NK-92 treated with Interleukin-12 subunit alpha and Interleukin-12 subunit beta, amount 100 ng/mL, for 24 hours (cell line): ENCODE measurements at regions not wholly inside any gene's neighbourhood (a gene's known extent, or its start where the extent isn't known, plus 50 kb on each side); places are given as distances from the start of the nearest gene placed in this dataset.

Experiments
- DNase-seq: peaks from one replicate; lab custom pipeline; 2025; lab: John Stamatoyannopoulos, UW

GRCh38 chr11:11076879-11077278, 219.0 kb upstream of the ZBED5 start:
- no peak for DNase-seq

- no peak for DNase-seq
Measured at GRCh38 chr11:11076276-11076675, 218.4 kb upstream of the ZBED5 start.

GRCh38 chr11:11075515-11076171, 217.8 kb upstream of the ZBED5 start:
- DNase-seq = no peak

- DNase-seq = no peak
Measured at GRCh38 chr11:11074686-11075335, 217.0 kb upstream of the ZBED5 start.

- DNase-seq = no peak
Measured at GRCh38 chr11:11073996-11074395, 216.1 kb upstream of the ZBED5 start.

GRCh38 chr11:11072067-11072466, 214.2 kb upstream of the ZBED5 start:
- no peak for DNase-seq

- DNase-seq = no peak
Measured at GRCh38 chr11:11071486-11071885, 213.6 kb upstream of the ZBED5 start.

- DNase-seq = no peak
Measured at GRCh38 chr11:11070976-11071375, 213.1 kb upstream of the ZBED5 start.

- no peak for DNase-seq
Measured at GRCh38 chr11:11069841-11070835, 212.3 kb upstream of the ZBED5 start.

- DNase-seq = no peak
Measured at GRCh38 chr11:11068113-11068512, 210.3 kb upstream of the ZBED5 start.

- DNase-seq = no peak
Measured at GRCh38 chr11:11065396-11065795, 207.5 kb upstream of the ZBED5 start.

GRCh38 chr11:11057472-11057854, 199.6 kb upstream of the ZBED5 start:
- DNase-seq = no peak

- DNase-seq = no peak
Measured at GRCh38 chr11:11056749-11057471, 199.1 kb upstream of the ZBED5 start.

- DNase-seq = no peak
Measured at GRCh38 chr11:11056316-11056715, 198.5 kb upstream of the ZBED5 start.

GRCh38 chr11:11047851-11048610, 190.2 kb upstream of the ZBED5 start:
- no peak for DNase-seq

- no peak for DNase-seq
Measured at GRCh38 chr11:11046781-11047180, 188.9 kb upstream of the ZBED5 start.

GRCh38 chr11:11045156-11045930, 187.5 kb upstream of the ZBED5 start:
- no peak for DNase-seq

- no peak for DNase-seq
Measured at GRCh38 chr11:11044137-11044855, 186.4 kb upstream of the ZBED5 start.

GRCh38 chr11:11043721-11044120, 185.9 kb upstream of the ZBED5 start:
- no peak for DNase-seq
